Ectodermal cell (in vitro differentiated cells): ENCODE measurements at regions not wholly inside any gene's neighbourhood (a gene's known extent, or its start where the extent isn't known, plus 50 kb on each side); places are given as distances from the start of the nearest gene placed in this dataset.
"Not testable (repeated sequence)": the region's sequence is repeated elsewhere in the genome, so short reads cannot be mapped to it uniquely, and the experiment has no call there.

Experiments
- H3K27ac ChIP-seq: 2 replicates; pipeline ENCODE4 v1.7.0; 2013; ENCODE audit warnings: mild to moderate bottlenecking, low read depth, low read length; ENCODE audit not compliant: insufficient read depth, poor library complexity, severe bottlenecking
- H3K27me3 ChIP-seq: 2 replicates; pipeline ENCODE4 v1.7.0; 2013; ENCODE audit warnings: mild to moderate bottlenecking, low read length; ENCODE audit not compliant: insufficient read depth, control insufficient read depth, poor library complexity, severe bottlenecking
- H3K36me3 ChIP-seq: one replicate; pipeline ENCODE4 v1.7.0; 2013; ENCODE audit warnings: low read length; ENCODE audit not compliant: control insufficient read depth, insufficient read depth
- H3K4me1 ChIP-seq: one replicate; pipeline ENCODE4 v1.7.0; 2013; ENCODE audit warnings: low read length; ENCODE audit not compliant: control insufficient read depth, insufficient read depth
- H3K4me3 ChIP-seq: 2 replicates; pipeline ENCODE4 v1.7.0; 2013; ENCODE audit warnings: low read depth, low read length, control low read depth; ENCODE audit not compliant: insufficient read depth
- H3K9me3 ChIP-seq: 2 replicates; pipeline ENCODE4 v1.7.0; 2013; ENCODE audit warnings: mild to moderate bottlenecking, low read length, moderate library complexity; ENCODE audit not compliant: control insufficient read depth
- WGBS, 2 experiments: methylation state at CpG; one replicate each; pipeline ENCODE4 v1.1.7; 2013; ENCODE audit warnings: missing lambda C conversion rate in 2 of 2; 5-methylcytosine and 5-hydroxymethylcytosine counted together

DNA sequence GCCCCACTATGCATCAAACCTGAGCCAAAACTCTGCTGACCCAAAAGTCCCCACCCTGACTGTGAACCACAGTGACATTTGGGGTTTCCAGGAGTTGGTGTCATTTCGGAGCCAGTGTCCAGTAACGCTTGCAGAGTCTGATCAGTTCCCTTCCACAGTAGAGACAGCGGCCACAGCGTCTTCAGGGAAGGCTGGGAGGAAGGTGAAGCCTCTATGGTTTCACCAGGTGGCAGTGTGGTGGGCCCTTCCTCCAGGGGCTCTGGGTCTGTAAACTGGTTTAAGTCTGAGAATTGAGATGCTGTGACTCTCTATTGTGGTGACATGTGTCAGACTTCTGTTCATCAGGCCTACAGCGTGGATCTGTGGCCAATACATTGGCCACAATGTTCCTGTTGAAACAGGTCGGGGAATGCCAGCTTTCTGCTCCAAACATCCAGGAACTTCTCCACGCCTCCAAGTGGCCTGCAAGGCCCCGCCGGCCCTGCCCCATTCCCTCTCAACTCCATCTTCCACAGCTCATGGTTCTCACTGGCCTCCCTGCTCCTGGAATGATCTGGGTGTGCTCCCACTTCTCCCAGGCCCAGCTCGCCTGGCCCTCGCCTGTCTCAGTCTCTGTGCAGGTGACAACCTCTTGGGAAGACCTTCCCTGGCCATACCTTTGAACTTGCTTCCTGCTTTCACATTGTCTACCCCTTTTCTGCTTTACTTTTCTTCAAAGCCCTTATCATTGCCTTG, 124.5 kb upstream of the FAM20C start:
- Histone ChIP-seq H3K27me3 (no peaks in the 10 kb centered on the region), H3K9me3 (no peaks in the 10 kb centered on the region), H3K4me3 (no peak overlapping the region), H3K27ac (no peak overlapping the region), H3K36me3 (no peaks in the 10 kb centered on the region), H3K4me1 (peaks cover 5% of the 10 kb centered on the region)
- WGBS, 2 experiments: 91 to 95% methylated on average over 11 of the region's 11 CpGs

DNA sequence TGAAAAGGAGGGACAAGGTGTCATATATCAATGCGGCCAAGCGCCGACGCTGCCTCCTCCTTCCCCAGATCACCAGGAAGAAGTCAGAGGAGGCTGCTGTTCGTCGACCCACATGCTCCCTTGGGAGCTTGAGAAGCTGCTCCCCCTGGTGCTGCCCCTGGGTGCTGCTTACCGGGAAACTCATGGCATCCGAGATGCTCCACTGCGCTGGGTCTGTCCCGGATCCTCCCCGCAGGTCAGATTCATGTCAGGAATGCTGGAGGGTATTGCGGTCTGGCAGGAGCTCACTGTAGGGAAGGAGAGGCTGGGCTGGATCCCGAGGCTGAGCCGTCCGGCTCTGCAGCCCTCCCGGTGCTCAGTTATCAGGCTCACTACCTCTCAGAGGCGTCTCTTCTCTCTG, 123.7 kb upstream of the FAM20C start:
- H3K27me3 ChIP-seq: no peaks in the 10 kb centered on the region
- no peaks in the 10 kb centered on the region for H3K9me3 ChIP-seq
- H3K4me1 ChIP-seq: peaks cover 5% of the 10 kb centered on the region
- H3K36me3 ChIP-seq: no peaks in the 10 kb centered on the region
- WGBS, 2 experiments: 85 to 88% methylated on average over 15 to 16 of the region's 17 CpGs
- no peak overlapping the region for H3K4me3 ChIP-seq
- H3K27ac ChIP-seq: no peak overlapping the region

DNA sequence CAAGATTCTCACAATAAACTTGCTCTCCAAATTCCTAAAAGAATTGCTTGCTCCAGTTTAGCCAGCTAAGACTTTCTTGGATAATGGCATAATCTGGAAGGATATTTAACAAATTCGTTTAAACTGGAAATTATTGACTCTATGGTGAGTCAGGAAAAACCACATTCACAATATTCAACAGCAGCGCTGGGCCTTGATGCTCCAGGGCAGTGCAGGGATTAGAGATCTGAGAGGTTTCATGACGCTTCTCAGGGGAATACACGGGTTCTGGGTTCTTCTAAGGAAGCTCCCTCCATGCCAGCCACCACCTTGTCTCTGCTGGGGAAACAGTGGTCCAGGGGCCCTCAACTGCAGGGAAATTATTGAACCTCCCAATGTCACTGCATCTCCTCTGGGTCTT, 123.3 kb upstream of the FAM20C start:
- not testable (repeated sequence) for H3K4me3 ChIP-seq, H3K9me3 ChIP-seq, H3K27ac ChIP-seq, H3K4me1 ChIP-seq, H3K36me3 ChIP-seq, H3K27me3 ChIP-seq
- no CpG with 5 or more reads among the region's 4 CpGs for WGBS, 2 experiments

DNA sequence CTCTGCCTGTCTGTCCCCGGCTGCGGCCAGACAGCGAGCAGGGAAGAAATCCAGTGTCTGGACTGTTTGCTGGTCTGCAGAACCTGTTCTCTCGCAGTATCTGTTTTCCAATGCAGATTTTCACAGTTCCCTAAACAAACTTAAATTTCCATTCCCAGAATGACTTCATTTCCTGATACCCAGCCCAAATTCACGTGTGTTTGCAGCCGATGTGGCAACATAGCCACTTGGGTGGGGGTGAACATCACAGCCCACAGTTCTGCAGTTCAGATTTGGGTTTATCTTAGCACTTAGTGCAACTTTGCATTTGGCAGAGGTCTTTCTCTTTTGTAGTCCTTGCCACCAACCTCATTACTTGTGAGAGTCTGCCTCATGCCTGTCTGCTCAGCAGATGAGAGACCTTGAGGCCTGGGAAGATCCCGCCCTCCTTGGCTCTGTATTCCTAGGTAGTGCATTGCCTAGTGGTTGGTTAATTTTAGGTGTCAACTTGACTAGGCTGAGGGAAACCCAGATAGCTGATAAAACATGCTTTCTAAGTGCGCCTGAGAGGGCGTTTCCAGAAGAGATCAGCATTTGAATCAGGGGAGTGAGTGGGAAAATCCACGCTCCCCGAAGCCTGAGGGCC, 122.8 kb upstream of the FAM20C start:
- not testable (repeated sequence) for H3K4me3 ChIP-seq, H3K36me3 ChIP-seq, H3K27ac ChIP-seq, H3K27me3 ChIP-seq, H3K4me1 ChIP-seq, H3K9me3 ChIP-seq
- 91% methylated on average over 8 of the region's 11 CpGs for WGBS, 2 experiments

DNA sequence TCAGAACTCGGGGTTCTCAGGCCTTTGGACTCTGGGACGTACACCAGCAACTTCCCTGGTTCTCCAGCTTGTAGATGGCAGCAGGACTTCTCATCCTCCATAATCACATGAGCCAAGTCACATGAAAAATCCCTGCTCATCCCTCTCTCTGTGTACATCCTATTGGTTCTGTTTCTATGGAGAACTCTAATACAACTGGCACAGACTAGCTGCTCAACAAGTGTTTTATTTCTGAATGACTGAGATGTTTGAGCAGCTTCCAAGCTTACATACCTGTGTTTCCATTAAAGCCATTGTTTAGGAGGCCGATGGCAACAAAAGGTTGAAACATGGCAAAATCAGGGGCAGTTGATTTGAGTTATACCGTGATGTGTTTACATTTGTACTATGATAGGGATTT, 122.2 kb upstream of the FAM20C start:
- not testable (repeated sequence) for H3K27ac ChIP-seq, H3K4me1 ChIP-seq, H3K27me3 ChIP-seq, H3K9me3 ChIP-seq, H3K4me3 ChIP-seq, H3K36me3 ChIP-seq
- 93 to 97% methylated on average over 2 of the region's 4 CpGs for WGBS, 2 experiments

DNA sequence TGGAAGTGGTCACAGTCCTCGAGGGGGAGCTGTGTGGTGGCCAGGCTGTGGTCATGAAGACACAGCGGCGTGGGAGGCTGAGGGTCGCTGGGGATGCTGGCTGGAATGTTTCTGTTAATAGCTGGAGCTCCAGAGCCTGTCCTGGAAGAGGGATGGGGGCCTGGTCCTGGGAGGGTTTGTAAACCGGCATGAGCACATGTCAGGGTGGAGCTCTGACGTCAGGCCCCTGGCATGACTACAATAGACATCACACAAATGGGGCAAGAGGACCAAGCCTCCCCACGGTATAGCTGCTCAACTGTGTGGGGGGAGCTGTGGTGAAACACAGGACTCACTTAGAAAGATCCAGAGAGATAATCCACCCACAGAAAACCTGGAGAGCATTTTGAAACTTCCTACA, 121.4 kb upstream of the FAM20C start:
- H3K4me1 ChIP-seq, H3K36me3 ChIP-seq, H3K27ac ChIP-seq, H3K27me3 ChIP-seq, H3K9me3 ChIP-seq, H3K4me3 ChIP-seq: not testable (repeated sequence)
- 74 to 84% methylated on average over 3 to 6 of the region's 7 CpGs for WGBS, 2 experiments

DNA sequence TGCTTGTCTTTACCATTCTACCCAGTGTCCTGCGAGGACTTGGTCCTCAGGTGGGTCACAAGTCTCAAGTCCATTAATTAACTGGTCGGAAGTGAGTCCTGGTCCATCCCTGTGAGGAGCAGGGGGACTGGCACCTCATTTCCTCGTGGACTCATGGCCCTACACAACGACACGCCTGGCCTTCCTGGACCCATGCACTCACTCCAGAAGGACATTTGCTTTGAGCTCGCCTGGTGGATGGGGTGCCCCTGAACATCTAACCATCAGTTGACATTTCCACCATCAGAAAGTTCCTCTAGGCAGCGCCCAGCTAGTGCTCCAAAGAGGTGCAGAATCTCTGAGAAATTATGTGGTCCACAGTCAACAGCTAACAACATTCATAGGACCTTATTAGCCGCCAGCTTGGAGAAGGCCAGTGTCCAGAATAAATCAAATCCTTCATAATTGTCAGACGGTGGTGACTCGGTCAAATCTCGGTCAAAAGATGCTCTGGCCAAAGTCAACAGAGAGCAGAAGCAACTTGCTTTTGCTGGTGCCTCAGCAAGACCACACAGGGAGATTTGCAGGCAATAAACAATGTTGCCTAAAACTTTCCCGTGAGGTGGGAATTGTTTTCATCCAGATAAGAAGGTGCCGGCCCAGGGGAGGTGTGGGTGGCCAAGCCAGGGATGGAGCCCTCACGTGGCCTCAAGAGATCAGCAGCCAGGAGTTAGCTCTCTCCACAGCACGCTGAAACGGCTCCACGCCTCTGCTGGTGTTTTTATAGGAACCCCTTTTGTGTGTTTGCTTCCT, 119.9 kb upstream of the FAM20C start:
- H3K27ac ChIP-seq, H3K4me1 ChIP-seq, H3K4me3 ChIP-seq, H3K27me3 ChIP-seq, H3K36me3 ChIP-seq, H3K9me3 ChIP-seq: not testable (repeated sequence)
- WGBS, 2 experiments: 88 to 90% methylated on average over 15 to 16 of the region's 17 CpGs

DNA sequence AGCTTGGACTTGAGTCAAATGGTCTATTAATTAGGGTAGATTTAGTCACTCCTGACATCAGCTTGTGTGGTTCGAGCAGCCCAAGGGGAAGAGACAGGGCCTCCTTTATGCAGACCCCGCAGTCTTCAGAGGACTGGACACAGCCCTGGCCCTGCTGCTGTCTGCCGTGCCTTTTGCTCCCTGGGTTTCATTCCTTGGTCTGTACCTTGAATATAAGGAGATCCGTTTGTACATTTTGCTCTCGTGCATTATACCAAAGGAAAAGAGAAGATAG, 119.4 kb upstream of the FAM20C start:
- not testable (repeated sequence) for H3K27me3 ChIP-seq, H3K4me1 ChIP-seq, H3K27ac ChIP-seq, H3K36me3 ChIP-seq, H3K9me3 ChIP-seq, H3K4me3 ChIP-seq
- WGBS, 2 experiments: no CpG with 5 or more reads among the region's 5 CpGs

DNA sequence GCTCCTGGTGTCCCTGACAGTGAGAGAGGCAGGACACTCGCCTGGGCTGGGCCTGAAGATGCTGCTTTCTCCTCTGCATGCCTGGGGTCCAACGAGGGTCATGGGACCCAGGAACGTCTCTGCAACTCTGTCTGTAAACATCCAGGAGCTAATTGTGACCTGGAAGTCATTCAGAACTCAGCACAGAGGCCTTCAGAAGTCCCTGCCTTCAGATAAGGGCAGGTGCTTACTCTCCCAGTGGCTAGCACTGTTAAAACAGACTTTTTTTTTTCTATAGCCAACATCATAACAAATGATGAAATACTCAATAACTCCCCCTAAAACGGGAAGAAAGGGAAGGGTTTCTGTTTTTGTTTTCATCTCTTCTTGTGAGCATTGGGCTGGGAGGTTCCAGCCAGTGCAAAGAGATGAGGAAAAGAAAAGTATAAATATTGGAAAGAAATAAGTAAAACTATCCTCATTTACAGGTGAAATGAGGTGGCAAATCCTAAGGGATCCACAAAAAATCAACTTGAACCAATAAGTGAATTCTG, 118.3 kb upstream of the FAM20C start:
- not testable (repeated sequence) for H3K9me3 ChIP-seq, H3K27ac ChIP-seq, H3K4me3 ChIP-seq, H3K27me3 ChIP-seq, H3K4me1 ChIP-seq, H3K36me3 ChIP-seq
- WGBS, 2 experiments: 80 to 81% methylated on average over 3 of the region's 4 CpGs

DNA sequence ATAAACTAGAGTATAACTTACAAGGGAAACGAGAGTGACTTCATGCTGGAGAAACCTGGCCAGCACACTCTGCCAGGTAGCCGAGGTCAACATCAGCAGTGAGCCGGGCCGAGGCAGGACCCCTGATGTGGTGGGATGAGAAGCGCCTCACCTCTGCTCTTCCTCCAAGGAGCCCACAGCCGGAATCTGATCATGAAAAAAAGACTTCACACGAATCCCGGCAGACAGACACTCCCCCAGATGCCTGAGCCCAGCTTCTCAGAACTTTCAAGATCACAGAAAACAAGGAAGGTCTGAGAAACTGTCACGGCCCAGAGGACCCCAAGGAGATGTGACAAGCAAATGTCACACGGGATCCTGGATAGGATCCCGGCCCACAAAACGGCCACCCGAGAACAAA, 116.9 kb upstream of the FAM20C start:
- not testable (repeated sequence) for H3K9me3 ChIP-seq, H3K4me3 ChIP-seq, H3K27ac ChIP-seq, H3K4me1 ChIP-seq, H3K27me3 ChIP-seq, H3K36me3 ChIP-seq
- 87 to 89% methylated on average over 13 of the region's 13 CpGs for WGBS, 2 experiments
